ENCODE measurements at regions not wholly inside any gene's neighbourhood (a gene's known extent, or its start where the extent isn't known, plus 50 kb on each side); places are given as distances from the start of the nearest gene placed in this dataset.

DNA sequence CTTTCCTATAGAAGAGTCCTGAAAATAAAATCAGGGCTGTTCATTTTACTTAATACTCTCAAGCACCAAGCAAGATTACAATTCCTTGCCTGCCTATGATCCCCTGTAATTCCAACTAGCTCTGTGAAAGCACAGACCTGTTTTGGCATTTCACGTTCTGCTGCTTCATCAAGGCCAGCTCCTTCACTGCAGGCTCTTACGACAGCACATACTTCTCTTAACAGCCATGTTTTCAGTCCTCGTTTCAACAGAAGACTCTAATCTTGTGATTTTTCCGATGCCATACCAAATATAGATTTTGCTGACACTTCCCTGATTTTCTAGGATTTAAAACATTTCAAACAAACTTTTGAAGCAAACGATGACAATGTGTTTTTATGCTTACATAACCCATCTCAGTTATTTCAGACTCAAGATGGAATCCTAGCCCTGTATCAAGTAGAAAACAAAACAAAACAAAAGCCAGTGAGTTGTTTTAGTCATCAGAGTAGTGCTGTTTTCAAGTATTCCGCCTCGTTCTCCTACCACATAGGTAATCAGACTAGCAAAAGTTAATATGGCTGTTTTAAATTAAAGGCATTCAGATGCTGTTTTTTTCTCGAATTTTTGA is 616.5 kb upstream of the CITED2 start:
- peak; percentile 46 for DNase-seq (ENCODE audit: low read depth)

DNA sequence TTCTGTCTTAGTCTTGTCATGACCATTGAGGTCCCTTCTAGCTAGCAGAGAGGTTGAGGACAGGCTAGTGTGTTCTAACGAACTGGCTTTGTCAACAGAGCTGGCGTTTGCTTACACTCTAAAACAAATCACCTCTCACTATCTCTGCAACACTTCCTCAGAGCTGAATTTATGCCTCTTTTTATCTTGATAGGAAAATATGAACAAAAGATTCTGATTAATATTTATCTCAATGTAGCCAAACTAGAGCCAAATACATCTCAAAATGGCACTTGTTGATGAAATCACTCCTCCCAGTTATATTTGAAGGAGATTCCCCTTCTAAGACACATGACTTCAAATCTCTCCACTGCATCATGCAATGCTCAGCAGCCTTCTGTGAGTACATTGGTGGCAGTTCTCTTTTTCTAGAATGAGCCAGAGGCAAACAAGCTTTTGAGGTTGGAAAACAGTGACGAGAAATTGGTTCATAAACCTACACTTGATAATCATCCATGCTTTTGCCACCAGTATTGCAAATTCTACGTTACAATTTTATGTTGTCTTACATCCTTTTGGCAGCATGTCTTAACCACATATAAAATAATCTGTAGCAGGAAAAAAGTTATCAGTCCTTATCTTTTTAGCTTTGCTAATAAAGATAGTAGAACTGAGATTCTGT is 615.7 kb upstream of the CITED2 start:
- no peak for DNase-seq (ENCODE audit: low read depth)

DNA sequence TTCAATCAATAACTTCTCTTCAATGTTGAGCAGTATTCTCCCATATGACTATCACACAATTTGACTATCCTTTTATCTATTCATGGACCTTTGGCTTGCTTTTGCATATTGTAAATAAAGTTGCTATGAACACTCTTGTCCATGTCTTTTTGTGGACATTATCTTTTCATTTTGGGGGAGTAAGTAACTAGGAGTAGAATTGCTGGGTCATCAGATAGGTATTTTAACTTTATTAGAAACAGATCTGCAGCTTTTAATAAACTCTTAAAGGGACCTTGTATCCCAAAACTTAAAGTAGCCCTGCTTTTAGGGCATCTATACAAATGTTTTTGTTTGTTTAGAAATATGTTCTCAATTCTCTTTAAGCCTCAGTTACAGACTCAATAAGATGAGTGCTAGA is 614.2 kb upstream of the CITED2 start:
- peak; percentile 44 for DNase-seq (ENCODE audit: low read depth)

DNA sequence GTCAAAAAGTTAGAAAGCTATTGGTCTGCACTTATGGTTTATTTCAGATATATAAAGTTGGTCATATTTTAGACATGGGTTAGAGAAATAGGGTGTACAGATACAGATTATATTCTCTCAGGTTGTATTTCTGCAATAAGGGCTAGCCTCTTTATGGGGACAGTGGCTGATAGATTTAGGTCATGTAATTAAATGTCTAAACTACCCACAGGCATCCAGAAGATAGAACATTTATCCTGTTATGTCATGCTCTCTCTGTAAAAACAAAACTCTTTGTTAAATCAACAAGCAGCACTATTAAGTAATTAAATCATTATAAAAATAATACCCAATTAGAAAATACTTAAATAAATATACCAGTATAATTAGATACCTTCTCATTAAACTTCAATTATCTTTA is 612.6 kb upstream of the CITED2 start:
- DNase-seq (ENCODE audit: low read depth): peak; percentile 59

DNA sequence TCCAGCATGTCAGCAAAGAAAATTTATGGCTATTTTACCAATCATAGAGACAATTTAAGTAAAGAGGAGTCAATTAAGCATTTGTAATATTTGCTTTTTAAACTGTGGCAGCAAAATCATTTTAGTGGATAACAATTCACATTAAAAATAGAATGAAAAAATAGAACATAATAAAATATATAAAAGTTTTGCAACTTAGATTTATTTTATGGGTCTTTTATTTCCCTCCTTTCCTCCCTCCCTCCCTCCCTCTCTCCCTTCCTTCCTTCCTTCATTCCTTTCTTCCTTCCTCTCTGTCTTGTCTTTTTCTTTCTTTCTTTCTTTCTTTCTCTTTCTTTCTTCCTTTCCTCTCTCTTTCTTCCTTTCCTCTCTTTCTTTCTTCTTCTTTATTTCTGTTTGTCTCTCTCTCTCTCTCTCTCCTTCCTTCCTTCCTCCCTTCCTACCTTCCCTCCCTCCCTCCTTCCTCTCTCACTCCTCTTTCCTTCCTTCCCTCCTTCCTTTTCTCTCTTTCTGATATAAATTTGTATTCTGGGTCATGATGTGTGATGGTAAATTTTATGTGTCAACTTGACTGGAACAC is 610.9 kb upstream of the CITED2 start:
- no peak for DNase-seq (ENCODE audit: low read depth)

DNA sequence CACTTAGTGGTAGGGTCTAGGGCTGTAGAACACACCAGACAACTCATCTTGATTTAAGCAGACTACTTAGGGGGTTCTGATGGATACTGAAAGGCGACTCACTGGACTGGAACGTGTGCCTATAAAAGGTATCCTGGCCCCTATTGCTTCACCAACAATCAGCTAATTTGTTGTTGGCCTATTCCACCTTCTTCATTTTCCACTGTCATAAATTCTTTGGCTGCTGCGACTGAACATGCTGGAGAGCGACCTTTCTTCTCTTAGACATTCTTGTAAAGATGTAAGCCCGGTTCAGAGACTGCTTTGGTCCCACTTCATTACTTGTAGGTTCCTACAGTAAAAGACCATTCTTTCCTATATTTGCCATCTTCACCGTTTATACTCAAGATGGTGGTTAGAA is 609.9 kb upstream of the CITED2 start:
- DNase-seq (ENCODE audit: low read depth): no peak

DNA sequence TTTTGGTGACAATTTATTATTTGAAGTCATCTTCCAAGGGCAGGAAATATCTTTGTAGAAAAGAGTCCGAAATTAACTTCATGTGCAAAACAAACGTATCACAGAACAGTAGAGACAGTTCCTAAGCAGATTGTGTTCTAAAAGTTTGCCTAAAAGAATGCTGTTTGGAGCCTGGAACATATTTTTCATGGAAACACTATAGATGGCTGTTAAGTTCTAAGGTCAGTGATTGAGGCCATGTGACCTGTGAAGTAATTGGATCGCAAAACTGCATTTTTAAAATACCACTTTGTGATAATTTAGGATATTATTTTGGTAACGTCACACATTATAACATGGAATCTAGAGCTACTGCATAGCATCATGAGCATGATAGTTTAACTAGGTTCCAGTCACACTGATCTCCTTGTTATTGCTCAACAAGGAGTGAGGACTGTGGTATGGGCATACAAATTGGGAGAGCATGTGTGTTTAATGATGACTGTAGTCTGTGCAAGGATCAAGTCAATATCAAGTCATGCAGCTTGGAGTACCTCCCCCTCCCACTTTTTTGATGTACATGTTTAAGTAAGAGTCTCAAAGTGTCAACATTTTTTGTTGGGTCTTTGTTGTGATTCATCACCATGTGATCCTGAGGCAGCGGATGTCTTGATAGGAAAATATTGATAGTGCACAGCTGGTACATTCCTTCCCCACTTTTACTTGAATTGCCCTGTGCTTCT is 609.3 kb upstream of the CITED2 start:
- DNase-seq (ENCODE audit: low read depth): peak; percentile 84

DNA sequence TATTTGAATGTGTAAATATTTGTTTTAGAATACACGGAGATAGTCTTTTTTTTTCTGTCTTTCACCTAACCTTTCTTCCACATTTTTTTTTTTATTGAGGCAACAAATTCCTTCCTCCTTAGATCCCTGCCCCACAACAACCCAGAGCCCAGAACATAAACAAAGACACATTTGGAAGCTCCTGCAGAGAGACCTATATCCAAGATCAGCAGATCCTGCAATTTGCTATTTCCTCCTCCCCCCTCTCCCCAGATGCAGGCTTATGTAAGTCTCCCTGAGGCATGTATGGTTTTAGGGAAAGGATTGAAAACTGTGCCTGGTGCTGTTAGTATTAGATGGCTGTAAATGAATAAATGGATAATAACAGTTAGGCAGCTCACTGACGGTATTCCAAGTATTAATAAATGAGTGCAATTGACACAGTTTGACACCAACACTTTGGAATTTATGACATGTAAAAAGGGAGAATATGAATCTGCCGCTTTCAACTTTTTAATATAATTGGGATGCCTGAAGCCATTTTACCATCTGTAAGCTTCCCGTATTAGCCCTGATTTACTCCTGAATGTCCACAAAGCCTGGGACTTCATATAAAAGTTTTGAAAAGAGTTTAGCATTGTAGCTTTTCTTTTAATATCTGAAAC is 608.3 kb upstream of the CITED2 start:
- DNase-seq (ENCODE audit: low read depth): peak; percentile 90

DNA sequence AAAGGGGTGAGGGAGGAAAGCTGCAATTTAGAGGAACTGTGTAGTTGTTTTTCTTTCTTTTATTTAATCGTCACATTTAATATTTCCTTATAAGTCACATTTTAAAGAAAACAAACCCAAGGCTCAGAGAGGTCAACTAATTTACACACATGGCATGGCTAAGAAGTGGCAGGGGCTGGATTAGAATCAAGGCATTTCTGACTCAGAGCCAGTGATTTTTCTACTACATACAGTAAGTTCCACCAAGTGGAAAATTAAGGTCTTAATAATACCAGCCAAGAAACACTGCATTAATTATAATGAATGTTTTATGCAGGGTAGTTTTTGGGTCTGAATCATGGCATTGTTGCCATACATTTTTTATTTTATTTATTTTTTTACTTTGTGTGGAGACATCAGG is 607.7 kb upstream of the CITED2 start:
- peak; percentile 79 for DNase-seq (ENCODE audit: low read depth)

DNA sequence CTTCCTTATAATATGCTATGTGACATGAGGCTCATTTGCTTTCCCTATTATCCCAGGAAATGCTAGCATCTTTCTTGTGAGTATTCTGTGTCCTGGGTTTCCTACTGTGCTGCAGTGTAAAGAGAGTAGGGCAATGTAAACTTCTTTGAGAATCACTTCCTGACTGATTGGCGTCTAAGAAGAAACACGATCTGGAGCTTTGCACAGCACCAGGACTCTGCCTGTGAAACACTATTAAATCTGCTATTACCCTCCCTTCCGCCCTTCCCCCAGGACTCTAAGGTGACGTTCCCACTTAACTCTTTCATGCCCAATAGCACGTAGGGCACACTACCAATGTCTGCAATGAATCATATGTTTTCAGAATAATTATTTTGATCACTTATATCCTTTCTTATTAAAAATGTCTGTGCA is 607.3 kb upstream of the CITED2 start:
- peak; percentile 86 for DNase-seq (ENCODE audit: low read depth)

DNA sequence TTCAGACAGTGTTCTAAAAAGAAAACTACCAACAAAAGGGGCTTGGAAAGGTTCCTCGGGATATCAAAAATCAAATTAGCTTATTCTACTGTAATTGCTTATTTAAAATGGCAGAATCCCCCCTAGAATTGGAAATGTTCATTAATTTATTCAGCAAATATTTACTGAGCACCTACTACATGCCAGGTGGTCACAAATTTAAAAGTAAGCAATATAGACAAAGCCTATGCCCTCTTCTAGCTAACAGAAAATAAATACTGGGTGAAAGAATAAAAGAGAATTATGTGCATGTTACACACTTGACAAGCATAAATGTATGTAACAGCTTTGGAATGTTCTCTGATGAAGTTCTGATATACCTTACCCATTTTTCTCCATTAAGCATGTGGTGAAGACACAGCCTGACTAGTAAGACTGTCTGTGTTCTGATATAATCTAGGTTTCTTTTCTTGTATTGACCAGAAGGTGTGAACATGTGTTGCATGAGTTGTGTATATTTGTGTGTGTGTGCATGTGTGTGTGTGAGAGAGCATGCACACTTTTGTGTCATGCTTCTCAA is 606.7 kb upstream of the CITED2 start:
- DNase-seq (ENCODE audit: low read depth): peak; percentile 28

DNA sequence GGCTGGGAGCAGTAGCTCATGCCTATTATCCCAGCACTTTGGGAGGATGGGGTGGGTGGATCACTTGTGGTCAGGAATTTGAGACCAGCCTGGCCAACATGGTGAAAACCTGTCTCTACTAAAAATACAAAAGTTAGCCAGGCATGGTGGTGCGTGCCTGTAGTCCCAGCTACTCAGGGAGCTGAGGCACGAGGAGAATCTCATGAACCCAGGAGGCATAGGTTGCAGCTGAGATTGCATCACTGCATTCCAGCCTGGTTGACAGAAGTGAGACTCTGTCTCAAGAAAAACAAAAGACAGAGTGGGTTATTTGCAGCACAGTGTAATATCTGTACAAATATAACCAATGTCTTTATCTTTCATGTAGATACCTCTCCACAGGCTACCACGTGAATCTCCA is 606.2 kb upstream of the CITED2 start:
- peak; percentile 91 for DNase-seq (ENCODE audit: low read depth)

DNA sequence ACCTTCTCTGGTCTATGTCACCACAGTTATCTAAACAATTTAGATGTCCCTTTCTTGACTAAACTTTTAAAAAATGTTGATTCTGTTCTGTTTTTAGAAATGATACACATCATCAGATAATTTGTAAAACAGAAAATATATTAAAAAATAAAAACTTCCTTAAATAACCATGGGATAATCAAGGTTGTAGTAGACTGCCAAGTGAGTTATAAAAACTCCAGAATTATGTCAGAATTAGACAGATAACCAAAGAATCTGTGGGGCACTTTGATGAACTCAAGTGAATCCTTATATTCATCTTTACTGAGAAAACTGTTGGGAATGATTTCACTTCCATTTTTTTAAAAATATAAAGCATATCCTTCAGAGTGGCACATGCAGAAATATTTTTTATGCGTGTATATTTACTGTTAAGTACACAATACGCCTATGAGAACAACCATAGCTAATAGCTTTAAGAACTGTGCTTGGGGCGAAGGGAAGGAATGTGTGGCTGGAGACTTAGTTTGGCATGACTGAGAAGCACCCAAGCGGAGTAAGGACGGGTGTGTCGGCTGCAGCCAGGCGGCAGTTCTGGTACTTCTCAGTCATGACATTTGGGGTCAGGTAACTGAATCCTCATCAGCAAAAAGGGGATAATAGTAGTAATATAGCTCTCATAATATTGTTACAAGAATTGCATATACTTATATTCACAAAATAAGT is 604.7 kb upstream of the CITED2 start:
- DNase-seq (ENCODE audit: low read depth): peak; percentile 32

DNA sequence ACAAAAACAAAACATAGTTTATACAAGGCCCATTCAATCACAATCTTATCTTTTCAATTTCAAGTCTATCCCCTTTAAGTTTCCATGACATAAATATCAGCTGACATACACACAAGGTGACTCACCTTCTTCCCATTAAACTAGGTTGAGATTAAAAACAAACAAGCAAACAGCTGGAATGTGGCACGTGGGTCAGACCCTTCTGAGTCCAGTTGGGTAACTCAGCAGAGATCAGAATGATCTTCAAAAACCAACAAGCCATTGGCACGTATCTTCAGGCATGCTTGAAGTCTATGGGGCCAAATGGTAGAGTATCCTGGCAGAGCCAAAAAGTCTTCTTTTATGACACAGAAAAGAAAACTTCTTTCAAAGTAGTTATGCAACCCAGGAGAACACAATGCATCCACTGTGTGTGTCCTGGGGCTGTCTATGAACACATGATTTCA is 603.5 kb upstream of the CITED2 start:
- peak; percentile 80 for DNase-seq (ENCODE audit: low read depth)

DNA sequence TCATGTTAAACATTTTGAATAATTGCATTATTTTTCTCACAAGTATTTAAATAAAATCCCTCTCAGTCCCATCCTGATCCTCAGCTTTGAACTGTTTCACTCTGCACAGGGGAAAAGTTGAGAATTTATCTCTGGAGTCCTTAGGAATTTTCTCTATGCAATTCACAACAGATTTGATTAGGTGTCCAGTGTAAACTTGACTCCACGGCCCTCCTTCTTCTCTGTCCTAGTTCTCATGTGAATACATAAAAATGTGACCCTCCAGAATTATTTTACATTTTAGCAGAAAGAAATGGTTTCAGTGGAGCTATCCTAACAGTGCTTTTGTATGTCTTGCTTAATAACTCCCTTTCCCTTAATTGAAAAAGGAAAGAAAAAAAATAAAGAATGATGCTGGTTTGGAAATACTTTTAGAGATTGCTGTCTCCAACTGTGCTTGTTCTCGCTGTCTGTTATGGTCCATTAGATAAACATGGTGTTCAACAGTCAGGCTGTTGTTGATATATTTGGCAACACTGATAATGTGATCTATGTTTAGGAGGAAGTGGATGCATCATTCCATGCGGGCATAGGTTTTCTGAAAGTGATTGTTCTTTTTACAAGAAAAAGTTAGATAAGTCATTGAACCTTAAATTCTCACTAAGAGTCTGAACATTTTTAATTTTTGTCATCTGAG is 599.4 kb upstream of the CITED2 start:
- DNase-seq (ENCODE audit: low read depth): peak; percentile 91

DNA sequence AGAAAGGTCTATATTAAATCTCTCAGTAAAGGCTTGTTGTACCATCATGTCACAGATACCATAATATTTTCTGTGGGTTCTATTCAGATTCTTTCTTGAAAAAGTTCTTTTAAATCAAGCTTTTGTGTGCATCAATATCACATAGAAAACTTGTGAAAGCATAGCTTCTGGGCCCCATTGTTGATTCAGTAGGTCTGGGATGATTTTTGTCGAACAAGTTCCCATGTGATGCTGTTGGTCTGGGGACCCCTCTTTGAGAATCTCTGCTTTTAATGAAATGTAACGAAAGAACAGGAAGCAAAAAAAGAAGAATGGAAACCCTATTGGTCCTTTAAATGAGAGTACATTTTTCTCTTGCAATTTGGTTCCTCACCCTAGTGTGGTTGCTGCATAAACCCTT is 597.7 kb upstream of the CITED2 start:
- no peak for DNase-seq (ENCODE audit: low read depth)

DNA sequence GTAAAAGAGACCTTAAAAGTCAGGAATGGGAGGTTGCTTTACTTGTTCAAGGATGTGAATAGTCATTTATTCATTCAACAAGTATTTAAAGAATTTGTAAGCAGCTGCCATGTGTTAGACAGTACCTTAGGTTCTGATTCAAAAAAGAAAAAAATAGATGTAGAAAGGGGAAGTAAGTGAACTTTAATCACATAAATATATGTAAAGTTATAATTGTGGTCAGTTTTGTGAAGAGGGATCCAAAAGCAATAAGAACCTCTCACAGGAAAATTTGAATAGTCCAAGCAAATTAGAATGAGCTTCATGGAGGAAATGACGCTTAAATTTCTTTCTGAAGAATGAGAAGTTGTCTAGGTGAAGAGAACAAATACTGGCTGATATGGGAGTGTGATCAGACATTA is 596.1 kb upstream of the CITED2 start:
- peak; percentile 59 for DNase-seq (ENCODE audit: low read depth)

DNA sequence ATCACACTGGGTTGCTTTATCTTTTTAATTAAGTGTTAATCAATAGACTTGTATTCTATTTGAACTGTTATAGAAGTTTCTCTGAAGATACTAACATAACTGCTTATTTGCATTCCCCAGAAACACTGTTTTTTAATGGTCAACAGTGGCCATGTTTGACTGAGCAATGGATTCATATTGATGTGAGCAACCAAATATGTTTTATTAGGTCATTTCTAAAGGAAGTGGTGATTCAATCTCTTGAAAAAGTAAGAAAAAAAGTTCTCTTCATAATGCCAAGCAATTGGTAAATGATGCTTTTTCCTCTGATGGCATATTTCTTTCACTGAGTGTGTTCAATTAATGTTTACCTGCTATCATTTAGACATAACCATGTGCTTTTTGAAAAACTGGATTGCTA is 593.0 kb upstream of the CITED2 start:
- DNase-seq (ENCODE audit: low read depth): peak; percentile 41

DNA sequence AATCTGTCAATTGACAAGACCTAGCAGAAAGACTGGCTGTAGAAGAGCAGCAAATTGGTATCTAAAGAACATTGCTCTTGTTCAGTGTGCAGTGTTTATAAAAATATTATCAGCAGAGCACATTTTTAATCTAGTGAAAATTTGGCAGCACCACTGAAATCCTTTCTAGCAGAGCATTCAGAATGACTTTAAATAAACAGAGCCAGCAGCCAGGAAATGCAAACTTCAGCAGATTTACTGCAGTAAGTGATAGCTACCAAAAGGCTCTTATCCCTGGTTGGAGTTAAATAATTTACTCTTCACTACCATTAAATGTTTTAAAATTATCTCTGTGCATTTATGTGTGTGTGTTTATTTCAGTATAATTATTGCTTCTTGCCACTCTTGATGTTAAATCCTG is 590.9 kb upstream of the CITED2 start:
- DNase-seq (ENCODE audit: low read depth): peak; percentile 68

DNA sequence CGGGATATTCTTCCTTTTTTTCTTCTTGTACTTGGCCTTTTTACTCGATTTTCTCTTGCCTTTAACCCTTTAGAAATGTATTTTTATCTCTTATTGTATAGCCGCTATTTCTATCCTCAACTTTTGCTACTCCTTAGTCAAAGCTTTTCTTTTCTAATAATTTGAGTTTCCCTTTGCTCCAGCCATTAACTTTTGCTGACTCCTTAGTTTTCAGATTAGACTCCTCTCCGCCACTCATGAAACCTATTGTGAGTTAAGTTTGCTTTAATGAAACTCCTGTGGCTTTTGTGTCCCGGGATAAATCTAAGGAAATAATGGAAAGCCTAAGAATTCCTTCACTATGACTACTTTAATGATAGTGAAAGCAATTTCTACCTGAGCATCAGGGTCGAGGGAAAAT is 590.3 kb upstream of the CITED2 start:
- no peak for DNase-seq (ENCODE audit: low read depth)

Measured in EH (cell line).